ENCODE measurements at regions not wholly inside any gene's neighbourhood (a gene's known extent, or its start where the extent isn't known, plus 50 kb on each side); places are given as distances from the start of the nearest gene placed in this dataset.

- TF ChIP-seq CTCF (IDR thresholded peaks at IDR 0.05; ENCODE audit: low read depth, low read length), result no peak
- TF ChIP-seq EZH2phosphoT487 (IDR thresholded peaks at IDR 0.05; ENCODE audit: low read depth), result no peak
Observed at GRCh38 chr11:104531894-104532293, 366.4 kb downstream of the CASP12 start.

Measured in OCI-LY3 (cell line).